HG03469 (cell line): ENCODE measurements at regions not wholly inside any gene's neighbourhood (a gene's known extent, or its start where the extent isn't known, plus 50 kb on each side); places are given as distances from the start of the nearest gene placed in this dataset.
"Not testable (repeated sequence)": the region's sequence is repeated elsewhere in the genome, so short reads cannot be mapped to it uniquely, and the experiment has no call there.

ENCODE experiments used
- ATAC-seq: cut with Tn5 transposase; IDR thresholded peaks from one replicate; pipeline ENCODE4 v1.9.1; 2021; ENCODE audit warnings: mild to moderate bottlenecking, moderate library complexity, moderate number of reproducible peaks; ENCODE audit not compliant: unreplicated experiment

GRCh38 chr3:34102288-34102687 lies 303.9 kb downstream of the PDCD6IP start:
- no peak for ATAC-seq

- no peak for ATAC-seq
Measured at GRCh38 chr3:34106379-34106778, 307.9 kb downstream of the PDCD6IP start.

- peak; percentile 25 for ATAC-seq
Measured at GRCh38 chr3:34106879-34107278, 308.4 kb downstream of the PDCD6IP start.

- ATAC-seq: peak; percentile 59
Measured at GRCh38 chr3:34107669-34108068, 309.2 kb downstream of the PDCD6IP start.

- no peak for ATAC-seq
Measured at GRCh38 chr3:34109021-34109420, 310.6 kb downstream of the PDCD6IP start.

- peak; percentile 42 for ATAC-seq
Measured at GRCh38 chr3:34109846-34110245, 311.4 kb downstream of the PDCD6IP start.

- ATAC-seq: no peak
Measured at GRCh38 chr3:34111361-34111760, 312.9 kb downstream of the PDCD6IP start.

GRCh38 chr3:34112261-34112660 lies 313.8 kb downstream of the PDCD6IP start:
- not testable (repeated sequence) for ATAC-seq

GRCh38 chr3:34131091-34131490 lies 332.7 kb downstream of the PDCD6IP start:
- ATAC-seq: no peak

GRCh38 chr3:34132069-34132692 lies 333.8 kb downstream of the PDCD6IP start:
- ATAC-seq: no peak

- no peak for ATAC-seq
Measured at GRCh38 chr3:34139566-34139965, 341.1 kb downstream of the PDCD6IP start.

GRCh38 chr3:34140616-34141015 lies 342.2 kb downstream of the PDCD6IP start:
- no peak for ATAC-seq

- no peak for ATAC-seq
Measured at GRCh38 chr3:34141841-34142337, 343.5 kb downstream of the PDCD6IP start.

- no peak for ATAC-seq
Measured at GRCh38 chr3:34145796-34146195, 347.4 kb downstream of the PDCD6IP start.

GRCh38 chr3:34146596-34146995 lies 348.2 kb downstream of the PDCD6IP start:
- ATAC-seq: no peak

GRCh38 chr3:34150992-34151391 lies 352.6 kb downstream of the PDCD6IP start:
- no peak for ATAC-seq

- ATAC-seq: no peak
Measured at GRCh38 chr3:34152656-34153055, 354.2 kb downstream of the PDCD6IP start.

GRCh38 chr3:34155108-34155507 lies 356.7 kb downstream of the PDCD6IP start:
- ATAC-seq: no peak

GRCh38 chr3:34155666-34156065 lies 357.2 kb downstream of the PDCD6IP start:
- ATAC-seq: peak; percentile 68

GRCh38 chr3:34157491-34157890 lies 359.1 kb downstream of the PDCD6IP start:
- no peak for ATAC-seq

- no peak for ATAC-seq
Measured at GRCh38 chr3:34159613-34160420, 361.4 kb downstream of the PDCD6IP start.

- ATAC-seq: not testable (repeated sequence)
Measured at GRCh38 chr3:34169636-34170035, 371.2 kb downstream of the PDCD6IP start.
